ENCODE measurements at regions not wholly inside any gene's neighbourhood (a gene's known extent, or its start where the extent isn't known, plus 50 kb on each side); places are given as distances from the start of the nearest gene placed in this dataset.

DNA sequence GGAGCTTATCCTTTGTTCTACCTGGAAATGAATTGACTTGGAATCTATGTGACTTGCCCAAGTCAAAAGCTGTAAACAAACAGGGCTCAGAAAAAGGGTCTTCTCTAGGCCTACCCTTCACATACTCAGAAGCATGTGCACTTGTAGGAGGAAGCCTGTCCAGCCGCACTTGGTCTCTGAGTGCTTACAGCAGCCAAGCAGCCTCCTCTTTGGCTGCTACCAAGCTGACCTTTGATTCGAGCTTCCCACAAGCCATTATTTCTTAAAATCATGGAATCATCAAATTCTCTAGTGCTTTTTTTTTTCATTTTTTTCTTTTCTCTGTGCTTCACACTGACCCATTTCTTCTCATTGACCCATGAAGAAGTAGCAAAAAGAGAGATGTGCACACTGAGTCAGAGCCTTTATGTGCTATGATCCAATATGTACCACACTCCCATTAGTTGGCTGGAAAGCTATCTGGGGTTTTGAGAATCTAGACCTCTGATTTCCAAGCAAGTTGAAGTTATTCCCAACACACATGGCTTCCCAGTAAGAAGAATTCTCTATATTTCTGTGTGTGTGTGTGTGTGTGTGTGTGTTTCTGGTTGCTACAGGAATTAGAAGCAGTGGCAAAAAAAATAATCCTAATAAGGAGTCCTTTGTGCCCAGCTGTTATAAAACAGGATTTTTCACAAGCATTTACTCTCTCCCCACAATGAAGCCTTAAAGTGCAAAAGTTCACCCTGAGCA lies 550.3 kb upstream of the TNP1 start:
- no peak for DNase-seq (ENCODE audit: low read depth)

DNA sequence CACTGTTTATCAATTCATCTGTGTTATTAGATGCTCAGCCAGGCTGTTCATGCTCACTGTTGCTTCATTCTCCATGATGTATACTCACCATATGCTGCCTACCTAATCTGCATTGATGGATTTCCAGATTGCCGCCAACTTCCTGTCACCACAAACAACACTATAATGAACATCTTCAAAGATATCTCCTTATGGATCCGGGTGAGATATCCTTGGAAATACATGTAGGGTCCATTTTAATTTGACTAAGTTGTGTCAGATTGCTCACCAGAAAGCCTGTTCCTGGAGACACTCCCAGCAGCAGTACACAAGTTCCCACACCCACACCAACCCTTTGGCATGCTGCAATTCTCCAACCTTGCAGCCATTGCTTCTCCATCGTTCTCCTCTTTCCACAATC lies 547.5 kb upstream of the TNP1 start:
- no peak for DNase-seq (ENCODE audit: low read depth)

DNA sequence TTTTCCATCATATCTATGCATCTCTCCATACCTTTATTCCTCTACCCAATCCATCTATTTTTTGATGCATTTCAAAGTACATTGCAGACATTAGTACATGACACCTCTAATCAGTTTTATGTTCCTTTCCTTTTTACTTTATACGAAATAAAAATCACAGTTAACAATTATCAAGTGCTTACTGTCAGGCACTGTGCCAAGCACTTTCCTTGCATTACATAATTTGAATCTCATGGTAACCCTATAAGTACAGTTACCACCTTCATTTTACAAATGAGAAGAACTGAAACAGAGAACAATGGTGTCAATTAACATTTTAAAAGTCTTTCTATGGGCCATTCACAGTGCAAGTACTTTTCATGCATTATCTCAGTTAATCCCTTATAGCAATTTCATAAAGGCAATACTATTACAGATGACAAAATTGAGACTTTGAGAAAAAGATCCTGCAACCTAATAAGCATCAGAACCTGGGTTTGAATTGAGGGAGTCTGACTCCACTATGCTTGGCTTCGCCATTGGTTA lies 544.4 kb upstream of the TNP1 start:
- no peak for DNase-seq (ENCODE audit: low read depth)

DNA sequence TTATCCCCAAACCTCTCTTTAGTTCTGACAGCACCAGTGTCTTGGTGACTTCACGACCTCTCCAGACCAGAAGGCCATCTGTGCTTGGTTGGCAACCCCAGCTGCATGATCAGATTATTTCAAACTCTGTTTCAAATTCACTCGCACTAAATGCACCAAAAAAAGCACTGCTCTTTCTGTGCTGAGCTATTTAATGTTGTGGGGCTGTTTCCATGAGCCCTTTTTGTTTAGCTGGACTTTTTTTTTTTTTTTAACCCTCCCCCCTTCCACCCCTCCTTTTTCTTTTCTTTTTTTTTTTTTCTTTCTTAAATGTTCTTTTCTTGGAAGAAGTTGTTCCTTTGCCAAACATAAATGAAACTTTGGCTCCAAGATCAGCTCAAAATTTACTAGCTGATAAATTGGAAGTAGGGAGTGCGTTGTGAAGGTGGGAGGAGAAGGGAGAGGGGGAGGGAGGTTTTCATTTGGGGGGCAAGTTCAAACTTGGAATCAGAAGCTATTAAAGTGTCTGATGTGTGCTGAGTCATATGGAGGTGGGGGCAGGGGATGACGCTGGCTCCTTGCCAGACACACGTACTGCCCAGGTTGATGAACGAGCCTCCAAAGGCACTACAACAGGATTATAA lies 543.0 kb upstream of the TNP1 start:
- DNase-seq (ENCODE audit: low read depth): no peak

DNA sequence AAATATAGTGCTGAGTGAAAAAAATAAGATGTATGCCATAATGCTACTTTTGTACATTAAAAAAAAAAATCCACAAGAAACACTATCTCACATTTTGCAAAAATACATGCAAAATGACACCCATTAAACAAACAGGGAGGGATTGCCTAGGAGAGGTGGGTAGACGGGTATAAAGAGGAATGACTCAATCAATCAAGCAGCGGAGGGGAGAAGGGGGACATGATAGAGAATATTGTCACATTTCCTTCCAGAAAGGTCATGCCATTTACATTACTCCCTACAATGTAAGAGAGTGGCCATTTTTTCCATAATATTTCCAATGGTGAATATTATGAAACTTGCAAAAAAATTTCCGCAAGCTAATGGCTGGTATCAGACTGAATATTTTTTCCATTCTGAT lies 542.3 kb upstream of the TNP1 start:
- no peak for DNase-seq (ENCODE audit: low read depth)

DNA sequence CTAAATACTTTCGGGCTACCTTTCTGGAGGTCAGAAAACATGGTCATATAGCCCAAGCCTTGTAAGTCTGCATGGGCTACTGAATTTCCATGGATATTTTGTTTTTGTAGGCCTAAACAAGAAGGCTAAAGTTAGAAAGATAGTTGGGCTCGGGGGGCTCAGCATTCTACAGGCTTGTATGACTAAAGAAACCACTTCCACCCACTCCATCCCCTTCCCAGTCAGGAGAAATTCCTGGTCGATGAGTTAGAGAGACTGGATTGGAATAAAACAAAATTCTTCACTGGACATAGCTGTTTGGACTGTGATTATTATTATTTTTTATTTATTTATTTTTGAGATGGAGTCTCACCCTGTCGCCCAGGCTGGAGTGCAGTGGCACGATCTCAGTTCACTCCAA lies 539.4 kb upstream of the TNP1 start:
- DNase-seq (ENCODE audit: low read depth): peak; percentile 19

DNA sequence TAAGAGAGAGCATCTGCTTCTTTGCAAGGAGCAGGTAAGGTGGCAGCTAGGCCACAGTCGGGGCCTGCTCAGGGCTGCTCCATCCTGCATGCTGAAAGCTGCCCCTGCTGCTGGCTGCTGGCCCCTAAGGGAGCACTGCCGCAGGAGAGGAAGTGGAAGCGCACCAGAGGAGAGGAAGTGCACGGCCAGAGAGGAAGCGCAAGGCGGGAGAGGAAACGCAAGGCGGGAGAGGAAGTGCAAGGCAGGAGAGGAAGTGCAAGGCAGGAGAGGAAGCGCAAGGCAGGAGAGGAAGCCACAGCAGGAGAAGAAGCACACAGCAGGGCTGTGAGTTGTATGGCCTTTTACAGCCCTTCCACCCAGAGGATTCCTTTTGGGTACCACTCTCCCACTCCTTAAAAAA lies 539.0 kb upstream of the TNP1 start:
- no peak for DNase-seq (ENCODE audit: low read depth)

DNA sequence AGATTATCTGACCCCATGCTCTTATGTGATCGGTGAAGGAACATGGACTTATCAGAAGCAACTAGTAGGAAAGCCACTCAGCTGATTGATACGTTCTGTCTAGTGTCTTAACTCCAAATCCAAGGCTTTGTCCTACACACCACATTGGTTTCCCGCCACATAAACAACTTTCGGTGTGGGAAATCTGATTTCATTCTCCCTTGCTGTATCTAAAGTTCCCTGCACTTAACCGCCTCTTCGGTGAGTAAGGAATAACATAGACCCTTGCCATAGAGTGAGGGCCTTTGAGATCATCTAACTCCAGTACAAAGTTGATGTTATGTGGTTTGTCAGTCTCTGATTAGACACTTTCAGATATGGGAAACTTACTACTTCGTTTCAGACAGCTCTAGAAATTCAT lies 538.2 kb upstream of the TNP1 start:
- no peak for DNase-seq (ENCODE audit: low read depth)

DNA sequence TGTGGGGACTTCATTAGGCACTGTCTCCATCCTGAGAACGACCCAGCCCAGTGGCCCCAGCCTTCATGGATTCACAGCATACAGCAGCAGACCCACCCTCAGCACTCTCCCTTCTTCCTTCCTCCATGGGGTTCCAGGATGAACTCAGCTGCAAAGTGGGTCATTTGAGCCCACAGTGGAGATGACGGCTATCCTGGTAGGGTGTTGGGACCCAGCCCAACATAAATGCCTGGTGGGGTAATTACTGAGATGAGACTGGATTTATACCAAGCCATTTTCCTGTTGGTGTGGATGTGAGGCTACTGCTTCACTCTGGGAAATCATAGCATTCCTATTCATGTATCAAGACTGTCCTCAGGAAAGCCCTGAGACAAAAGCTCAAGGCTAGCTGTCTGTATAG lies 536.7 kb upstream of the TNP1 start:
- no peak for DNase-seq (ENCODE audit: low read depth)

DNA sequence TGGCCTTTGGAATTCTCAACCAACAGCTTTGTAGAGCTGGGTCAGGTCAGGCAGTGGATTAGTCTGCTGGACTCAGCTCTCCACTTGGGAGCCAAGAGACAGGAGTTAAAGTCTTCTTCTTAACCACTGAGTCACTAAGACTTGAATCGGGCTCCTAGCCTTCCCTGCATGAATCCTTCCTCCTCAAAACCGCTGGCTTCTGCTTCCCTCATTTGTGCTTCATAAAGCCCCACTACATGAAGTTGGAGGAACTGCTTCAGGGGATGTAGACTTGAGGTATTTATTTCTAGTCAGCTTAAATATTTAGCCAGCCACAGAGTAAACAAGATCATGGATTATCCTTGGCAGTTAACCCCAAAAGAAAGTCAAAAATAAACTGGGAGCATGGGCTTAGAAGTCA lies 536.3 kb upstream of the TNP1 start:
- no peak for DNase-seq (ENCODE audit: low read depth)

DNA sequence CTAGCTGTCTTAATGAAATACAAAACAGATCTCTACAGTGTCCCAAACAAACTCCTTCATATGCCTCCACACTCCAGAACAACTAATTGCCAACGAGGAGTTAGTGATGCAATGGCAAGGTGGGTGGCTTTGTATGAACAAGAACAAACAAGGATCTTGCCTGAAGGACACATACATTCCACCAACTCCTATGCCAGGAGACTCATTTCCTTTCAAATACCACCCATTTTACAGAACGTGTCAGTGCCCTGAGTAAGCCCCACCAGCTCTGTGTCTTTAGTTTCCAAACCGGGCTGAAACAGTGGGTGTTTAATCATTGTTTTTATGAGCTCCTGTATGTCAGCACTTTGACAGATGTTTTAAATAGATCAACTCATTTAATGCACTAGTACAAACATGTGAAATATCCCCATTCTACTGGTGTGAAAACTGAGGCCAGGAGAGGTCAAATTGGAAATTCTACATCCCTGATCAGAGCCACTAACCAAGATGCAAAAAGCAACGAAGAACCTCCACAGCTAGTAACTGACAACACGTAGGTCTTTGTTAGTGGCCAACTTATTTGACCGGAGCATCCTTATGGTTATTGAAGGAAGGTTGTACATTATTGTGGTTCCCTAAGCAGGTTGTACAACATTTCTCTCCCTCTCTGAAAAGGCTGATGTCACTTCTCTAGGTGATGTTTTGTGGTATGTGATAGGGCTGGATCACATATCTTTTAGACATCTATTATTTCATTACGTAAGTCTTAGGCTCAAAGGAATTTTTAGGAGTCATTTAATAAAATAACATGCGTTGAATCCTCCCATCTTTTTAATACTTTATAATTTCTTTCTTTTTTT lies 534.9 kb upstream of the TNP1 start:
- DNase-seq (ENCODE audit: low read depth): no peak

DNA sequence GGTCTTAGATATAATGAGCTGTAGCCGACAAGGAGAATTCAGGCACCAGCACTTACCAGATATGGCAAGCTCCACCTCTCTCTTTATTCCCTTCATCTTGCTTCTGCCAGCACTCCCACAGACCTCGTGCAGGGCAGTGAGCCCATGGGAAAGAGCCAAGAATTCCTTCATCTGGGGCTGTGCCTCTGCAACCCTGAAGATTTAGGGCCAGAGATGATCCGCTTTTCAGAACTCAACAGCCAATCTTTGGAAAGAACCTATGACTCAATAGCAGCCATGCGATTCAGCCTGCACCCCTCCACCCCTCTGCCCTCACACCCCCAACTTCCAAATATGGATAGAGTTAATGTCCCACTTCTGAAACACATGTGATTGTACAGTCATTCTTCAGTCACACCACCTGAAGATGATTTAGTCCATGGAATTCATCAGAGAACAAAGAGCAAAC lies 533.7 kb upstream of the TNP1 start:
- peak; percentile 55 for DNase-seq (ENCODE audit: low read depth)

DNA sequence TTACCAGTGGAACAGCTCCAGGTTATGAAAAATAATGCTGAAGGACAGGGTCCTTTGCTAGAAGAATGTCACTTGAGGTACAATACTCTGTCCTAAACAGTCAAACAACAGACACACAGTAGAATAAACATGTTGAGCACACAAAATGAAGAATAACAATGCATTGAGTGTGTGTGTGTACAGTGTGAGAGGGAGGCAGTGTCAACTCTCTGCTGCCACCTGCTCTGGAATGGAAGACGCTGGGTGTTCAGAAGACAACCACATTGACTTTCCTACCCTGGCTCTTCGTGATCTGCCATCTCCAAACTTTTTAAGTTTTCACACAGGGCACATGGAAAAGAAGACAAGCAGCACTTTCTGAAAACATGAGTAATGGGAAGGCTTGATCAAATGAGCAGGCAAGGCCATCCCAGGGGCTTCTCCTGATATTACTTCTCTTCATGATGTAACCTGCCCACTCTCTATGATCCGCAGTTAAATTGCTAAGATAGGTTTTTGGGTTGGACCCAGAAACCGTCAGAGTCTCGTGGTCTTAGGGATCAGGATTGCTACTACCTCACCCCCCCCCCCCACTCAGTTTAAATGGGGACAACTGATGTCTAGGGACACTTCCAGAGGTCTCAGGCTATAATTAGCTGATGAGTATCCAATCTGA lies 533.2 kb upstream of the TNP1 start:
- no peak for DNase-seq (ENCODE audit: low read depth)

DNA sequence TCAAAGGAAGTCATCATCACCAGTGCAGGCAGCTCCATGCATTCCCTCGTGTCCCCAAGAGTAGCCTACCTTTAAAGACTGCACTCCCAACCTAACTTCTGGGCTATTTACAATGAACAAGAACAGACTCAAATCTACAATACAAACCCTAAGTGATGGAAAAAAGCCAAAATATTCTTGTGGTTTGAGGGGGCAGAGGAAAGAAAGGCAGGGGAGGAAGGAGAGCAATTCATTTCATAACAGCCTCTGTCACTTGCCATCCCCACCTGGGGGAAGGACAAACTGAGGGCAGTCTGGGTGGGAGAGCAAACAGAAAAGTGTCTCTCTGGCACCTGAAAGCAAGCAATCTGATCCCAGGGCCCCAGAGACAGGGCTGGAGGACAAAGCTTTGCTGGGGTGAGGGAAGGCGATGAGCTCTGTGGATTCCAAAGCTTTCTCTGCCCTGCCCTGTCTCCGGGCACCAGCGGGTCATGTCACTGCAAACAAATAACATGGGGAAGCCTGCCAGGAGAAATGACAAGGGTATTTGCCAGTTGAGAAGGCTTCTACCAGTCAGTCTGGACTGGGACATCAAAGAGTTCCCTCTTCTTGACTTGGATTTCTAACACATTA lies 528.0 kb upstream of the TNP1 start:
- no peak for DNase-seq (ENCODE audit: low read depth)

DNA sequence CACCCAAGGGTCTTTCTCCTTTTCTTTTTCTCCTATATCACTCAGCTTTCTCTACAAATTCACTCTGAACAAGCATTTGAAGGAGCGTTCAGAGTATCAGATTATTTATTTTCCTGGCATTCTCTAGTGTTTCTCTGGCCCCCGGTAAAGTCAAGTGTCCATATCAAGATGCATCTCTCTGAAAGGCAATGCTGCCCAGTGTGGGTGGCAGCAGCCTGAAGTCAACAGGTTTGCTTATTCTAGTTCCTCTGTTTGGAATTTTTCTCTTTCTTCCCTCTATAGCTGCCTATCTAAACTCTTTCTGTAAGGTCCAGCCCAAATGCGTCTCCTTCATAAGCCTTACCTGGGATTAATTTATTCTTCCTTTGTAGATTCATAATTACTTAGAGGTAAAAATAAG lies 526.2 kb upstream of the TNP1 start:
- DNase-seq (ENCODE audit: low read depth): no peak

DNA sequence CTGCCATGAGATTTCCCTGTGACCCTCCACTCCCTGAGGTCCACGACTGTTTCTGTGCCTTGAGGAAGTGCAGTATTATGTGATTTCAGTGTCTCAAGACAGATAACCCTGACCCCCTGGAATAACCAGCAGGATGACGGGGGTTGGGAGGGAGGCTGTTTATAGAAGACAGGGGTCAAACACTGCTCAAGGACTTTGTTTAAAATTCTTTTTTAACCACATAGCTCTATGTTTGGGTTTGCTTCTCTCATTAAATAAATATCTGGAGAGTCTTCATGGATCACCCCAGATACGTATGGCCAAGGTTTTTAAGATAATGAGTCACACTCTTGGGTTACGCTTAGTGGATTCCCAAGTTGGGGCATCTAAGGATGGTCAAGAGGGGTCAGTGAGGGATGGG lies 523.8 kb upstream of the TNP1 start:
- no peak for DNase-seq (ENCODE audit: low read depth)

DNA sequence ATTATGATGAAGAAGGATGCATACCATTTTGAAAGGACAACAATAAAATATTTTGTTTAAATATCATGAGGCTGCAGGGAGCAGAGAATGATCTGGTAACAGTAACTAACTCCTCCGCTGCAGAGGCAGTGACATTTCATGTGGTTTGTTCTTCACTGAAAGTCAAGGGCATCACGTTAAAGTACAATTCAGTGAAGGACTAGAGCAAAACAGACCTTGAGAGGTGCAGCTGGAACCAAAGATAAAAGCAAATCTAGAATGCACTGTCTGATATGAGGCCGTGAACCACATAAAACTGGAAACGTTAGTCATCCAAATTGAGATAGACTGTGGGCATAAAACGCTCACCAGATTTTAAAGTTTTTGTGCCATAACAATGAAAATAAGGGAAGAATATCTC lies 522.9 kb upstream of the TNP1 start:
- DNase-seq (ENCODE audit: low read depth): no peak

DNA sequence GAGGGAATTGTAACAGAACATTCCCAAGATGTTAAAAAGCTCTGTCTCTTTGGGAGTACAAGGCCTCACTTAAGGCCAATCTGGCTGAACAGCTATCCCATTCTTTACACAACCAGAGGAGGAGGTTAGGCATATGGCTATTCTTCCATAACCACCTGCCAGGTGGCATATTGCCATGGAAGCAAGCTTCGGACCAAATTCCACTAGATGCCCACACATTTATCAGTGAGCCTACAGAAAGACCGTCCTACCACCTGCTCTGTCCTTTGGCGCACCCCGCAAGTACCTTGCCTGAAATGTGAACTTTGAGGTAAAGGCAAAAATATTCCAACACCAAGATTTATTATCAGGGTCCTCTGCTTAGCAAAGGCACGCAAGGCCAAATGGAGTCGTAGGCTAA lies 519.9 kb upstream of the TNP1 start:
- no peak for DNase-seq (ENCODE audit: low read depth)

DNA sequence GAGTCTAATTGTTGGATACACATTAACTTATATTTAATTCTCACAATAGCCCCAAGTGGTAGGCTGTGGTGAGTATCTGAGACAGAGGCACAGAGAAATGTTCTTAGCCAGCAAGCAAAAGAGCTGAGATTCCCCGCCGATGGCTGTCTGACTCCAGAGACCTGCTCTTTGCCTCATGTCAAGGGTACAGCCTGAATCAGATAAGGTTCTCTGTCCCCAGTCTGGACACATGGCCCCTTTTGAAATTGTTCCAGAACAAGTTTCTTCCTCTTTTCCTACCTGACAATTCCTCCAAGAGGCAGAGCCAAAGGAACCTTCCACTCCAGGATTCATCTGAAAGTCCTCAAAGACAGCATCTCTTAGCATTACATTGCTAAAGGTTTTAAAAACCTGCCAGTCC lies 512.9 kb upstream of the TNP1 start:
- DNase-seq (ENCODE audit: low read depth): no peak

DNA sequence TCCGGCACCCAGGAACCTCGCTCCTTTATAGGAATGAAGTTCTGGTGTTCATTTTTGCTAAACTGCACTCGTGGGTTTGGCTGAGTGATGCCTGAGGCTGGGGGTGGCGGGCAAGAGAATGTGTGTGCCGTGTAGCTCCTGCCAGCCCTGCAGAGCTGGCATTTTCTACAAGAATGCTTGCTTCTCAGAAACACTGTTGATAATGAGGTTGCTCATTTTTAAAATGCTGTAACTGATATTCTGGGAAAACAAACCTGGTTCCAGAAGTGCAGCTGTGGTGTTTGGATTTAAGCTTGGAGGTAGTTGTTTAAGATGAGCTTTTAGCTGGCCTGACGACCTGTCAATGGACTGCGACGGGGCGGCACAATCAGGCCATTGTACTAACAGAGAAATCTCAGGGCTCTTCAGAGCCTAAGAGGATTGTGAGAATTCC lies 511.9 kb upstream of the TNP1 start:
- no peak for DNase-seq (ENCODE audit: low read depth)

DNA sequence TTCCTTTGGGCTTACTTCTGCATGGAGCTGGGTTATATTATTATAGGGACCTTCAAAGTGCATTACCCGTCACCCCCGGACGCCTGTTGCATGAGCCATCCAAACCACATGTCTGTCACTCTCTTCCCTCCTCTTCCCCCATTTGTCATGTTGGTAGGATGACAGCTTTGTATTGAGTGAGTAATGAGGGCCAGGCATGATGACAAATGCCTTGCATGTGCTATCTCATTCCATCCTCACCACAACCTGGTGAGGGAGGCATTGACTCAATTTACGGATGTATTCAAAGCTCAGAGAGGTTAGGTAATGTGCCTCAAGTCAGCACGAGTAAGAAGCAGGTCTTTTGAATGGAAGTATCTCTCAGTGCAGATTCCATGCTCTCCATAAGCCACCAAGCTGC lies 510.5 kb upstream of the TNP1 start:
- DNase-seq (ENCODE audit: low read depth): peak; percentile 71

DNA sequence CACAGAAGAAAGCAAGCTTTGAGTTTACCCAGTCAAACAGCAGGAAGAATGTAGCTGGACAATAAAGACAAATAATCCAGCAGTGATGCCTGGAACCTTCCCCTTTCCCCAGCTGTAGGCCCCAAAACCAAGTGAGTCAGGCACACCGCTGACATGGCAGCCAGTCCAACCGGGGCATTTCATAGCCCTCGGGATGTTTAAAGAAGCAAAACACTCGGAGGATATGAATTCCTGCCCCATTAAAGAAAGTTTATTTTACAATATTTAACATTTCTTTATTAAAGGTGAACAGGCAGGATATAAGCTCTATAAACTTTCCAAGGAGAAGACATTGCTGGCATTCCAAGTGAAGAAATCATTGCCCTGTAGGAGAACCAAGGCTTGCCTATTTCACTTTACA lies 507.6 kb upstream of the TNP1 start:
- no peak for DNase-seq (ENCODE audit: low read depth)
